ENCODE measurements at regions not wholly inside any gene's neighbourhood (a gene's known extent, or its start where the extent isn't known, plus 50 kb on each side); places are given as distances from the start of the nearest gene placed in this dataset.

DNA sequence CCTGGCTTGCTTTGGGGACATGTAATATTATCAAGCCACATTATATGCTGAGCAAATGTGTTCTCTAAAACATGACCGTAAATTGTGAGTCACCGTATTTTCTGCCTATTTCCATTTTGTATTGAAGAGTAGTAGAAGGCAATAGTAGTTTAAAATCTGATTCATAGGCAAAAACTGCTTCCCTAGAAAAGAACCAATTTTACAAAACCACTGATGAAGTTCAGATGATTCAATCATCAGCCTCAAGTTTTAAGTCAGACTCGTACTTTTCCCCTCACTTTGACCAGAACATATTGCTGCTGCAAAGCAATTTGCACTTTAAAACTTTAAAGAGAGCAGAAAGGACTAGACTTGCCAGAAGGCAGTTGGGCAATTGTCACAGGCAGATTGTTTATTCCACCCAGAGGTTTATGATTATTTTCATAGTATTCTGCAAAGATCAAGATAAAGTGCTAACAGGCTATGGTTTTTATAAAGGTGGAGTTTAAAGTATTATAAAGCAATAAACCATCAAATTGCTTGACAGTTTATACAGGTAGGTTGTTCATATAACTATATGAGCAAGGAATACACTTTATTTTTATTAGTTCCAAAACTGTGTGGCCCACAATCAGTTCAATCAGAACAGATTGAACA is 168.2 kb downstream of the ETV1 start:
- Mint-ChIP-seq H3K27ac (no peak overlapping the region), H3K4me3 (ENCODE audit: low read depth) (no peak overlapping the region), H3K36me3 (ENCODE audit: low read depth) (no peaks in the 10 kb centered on the region), H3K4me1 (ENCODE audit: low read depth) (no peaks in the 10 kb centered on the region), H3K9me3 (peaks cover 26% of the 10 kb centered on the region), H3K27me3 (ENCODE audit: low read depth) (no peaks in the 10 kb centered on the region)
- no peak for DNase-seq (ENCODE audit: low spot score)
- intact Hi-C loops (cut with micrococcal nuclease), result no loop called here

DNA sequence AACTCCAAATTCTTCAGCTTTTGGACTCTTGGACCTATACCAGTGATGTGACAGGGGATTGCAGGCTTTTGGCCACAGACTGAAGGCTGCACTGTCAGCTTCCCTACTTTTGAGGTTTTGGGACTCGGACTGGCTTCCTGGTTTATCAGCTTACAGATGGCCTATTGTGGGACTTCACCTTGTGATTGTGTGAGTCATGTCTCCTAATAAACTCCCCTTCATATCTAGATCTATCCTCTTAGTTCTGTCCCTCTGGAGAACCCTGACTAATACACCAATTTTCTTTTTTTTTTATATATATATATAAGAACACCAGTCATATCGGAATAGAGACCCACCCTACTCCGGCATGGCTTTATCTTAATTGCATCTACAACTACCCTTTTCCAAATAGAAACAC is 166.8 kb downstream of the ETV1 start:
- H3K4me1 Mint-ChIP-seq (ENCODE audit: low read depth), result no peaks in the 10 kb centered on the region
- H3K27ac Mint-ChIP-seq, result no peak overlapping the region
- no peaks in the 10 kb centered on the region for H3K36me3 Mint-ChIP-seq (ENCODE audit: low read depth)
- intact Hi-C loops (cut with micrococcal nuclease), result no loop called here
- peaks cover 23% of the 10 kb centered on the region for H3K9me3 Mint-ChIP-seq
- no peak for DNase-seq (ENCODE audit: low spot score)
- H3K27me3 Mint-ChIP-seq (ENCODE audit: low read depth), result no peaks in the 10 kb centered on the region
- H3K4me3 Mint-ChIP-seq (ENCODE audit: low read depth), result no peak overlapping the region

DNA sequence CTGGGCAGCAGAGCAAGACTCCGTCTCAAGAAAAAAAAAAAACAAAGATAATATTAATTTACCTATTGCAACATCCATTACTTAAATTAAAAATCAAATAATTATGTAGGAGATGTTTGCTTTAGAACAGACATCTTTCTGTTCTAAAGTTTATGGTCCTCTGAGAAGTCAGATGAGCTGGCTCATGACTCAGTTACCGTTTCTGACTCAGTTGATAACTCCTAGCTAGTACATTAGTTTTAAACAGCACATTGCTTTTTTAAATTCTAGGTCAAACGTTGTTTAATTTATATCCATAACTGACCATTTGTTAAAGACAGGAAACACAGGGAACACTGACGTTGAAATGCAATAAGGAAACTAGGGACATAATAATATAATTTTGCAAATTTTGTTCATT is 162.7 kb downstream of the ETV1 start:
- H3K4me1 Mint-ChIP-seq (ENCODE audit: low read depth), result no peaks in the 10 kb centered on the region
- no peaks in the 10 kb centered on the region for H3K27me3 Mint-ChIP-seq (ENCODE audit: low read depth)
- H3K27ac Mint-ChIP-seq, result no peak overlapping the region
- H3K4me3 Mint-ChIP-seq (ENCODE audit: low read depth), result no peak overlapping the region
- DNase-seq (ENCODE audit: low spot score), result no peak
- peaks cover 18% of the 10 kb centered on the region for H3K9me3 Mint-ChIP-seq
- intact Hi-C loops (cut with micrococcal nuclease), result no loop called here
- no peaks in the 10 kb centered on the region for H3K36me3 Mint-ChIP-seq (ENCODE audit: low read depth)

DNA sequence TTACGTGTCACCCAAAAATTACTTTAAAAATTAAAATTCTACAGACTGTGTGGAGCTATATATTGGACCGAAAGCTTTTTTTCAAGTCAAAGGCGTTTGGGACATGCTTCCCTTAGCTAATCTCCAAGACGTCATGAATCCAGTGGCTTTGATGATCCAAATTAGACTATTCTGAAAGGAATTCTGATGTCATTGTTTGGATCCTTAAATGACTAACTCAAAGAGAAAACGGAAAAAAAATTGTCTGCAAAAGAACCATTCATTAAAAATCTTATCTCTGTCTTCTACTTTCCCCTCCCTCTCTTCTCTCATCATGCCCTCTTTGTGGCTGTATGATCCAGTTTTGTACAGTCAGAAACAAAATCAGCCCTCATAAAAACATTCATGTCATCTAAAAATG is 161.8 kb downstream of the ETV1 start:
- no peak overlapping the region for H3K4me3 Mint-ChIP-seq (ENCODE audit: low read depth)
- H3K27ac Mint-ChIP-seq, result no peak overlapping the region
- peaks cover 18% of the 10 kb centered on the region for H3K9me3 Mint-ChIP-seq
- H3K27me3 Mint-ChIP-seq (ENCODE audit: low read depth), result no peaks in the 10 kb centered on the region
- no peaks in the 10 kb centered on the region for H3K4me1 Mint-ChIP-seq (ENCODE audit: low read depth)
- no peaks in the 10 kb centered on the region for H3K36me3 Mint-ChIP-seq (ENCODE audit: low read depth)
- no peak for DNase-seq (ENCODE audit: low spot score)
- intact Hi-C loops (cut with micrococcal nuclease), result no loop called here

DNA sequence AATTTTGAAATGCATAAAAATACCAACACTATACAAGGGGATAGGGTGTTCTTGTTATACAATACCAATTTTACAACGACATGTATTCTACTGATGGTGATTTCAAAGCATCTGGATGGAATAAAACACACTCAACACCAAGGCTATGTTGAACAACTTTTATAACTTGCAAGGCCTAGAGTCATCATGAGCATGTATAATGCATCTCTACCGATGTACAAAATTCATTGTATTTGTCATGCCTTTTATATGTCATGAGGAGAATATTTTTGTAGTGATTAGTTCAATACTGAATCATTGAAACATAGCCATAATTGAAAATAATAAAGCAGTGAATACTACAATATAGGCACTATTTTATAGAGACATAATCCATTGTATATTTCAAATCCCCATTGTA is 160.2 kb downstream of the ETV1 start:
- Mint-ChIP-seq H3K4me3 (ENCODE audit: low read depth) (no peak overlapping the region), H3K36me3 (ENCODE audit: low read depth) (no peaks in the 10 kb centered on the region), H3K9me3 (peaks cover 11% of the 10 kb centered on the region), H3K27me3 (ENCODE audit: low read depth) (no peaks in the 10 kb centered on the region), H3K27ac (no peak overlapping the region), H3K4me1 (ENCODE audit: low read depth) (no peaks in the 10 kb centered on the region)
- DNase-seq (ENCODE audit: low spot score), result no peak
- intact Hi-C loops (cut with micrococcal nuclease), result no loop called here

DNA sequence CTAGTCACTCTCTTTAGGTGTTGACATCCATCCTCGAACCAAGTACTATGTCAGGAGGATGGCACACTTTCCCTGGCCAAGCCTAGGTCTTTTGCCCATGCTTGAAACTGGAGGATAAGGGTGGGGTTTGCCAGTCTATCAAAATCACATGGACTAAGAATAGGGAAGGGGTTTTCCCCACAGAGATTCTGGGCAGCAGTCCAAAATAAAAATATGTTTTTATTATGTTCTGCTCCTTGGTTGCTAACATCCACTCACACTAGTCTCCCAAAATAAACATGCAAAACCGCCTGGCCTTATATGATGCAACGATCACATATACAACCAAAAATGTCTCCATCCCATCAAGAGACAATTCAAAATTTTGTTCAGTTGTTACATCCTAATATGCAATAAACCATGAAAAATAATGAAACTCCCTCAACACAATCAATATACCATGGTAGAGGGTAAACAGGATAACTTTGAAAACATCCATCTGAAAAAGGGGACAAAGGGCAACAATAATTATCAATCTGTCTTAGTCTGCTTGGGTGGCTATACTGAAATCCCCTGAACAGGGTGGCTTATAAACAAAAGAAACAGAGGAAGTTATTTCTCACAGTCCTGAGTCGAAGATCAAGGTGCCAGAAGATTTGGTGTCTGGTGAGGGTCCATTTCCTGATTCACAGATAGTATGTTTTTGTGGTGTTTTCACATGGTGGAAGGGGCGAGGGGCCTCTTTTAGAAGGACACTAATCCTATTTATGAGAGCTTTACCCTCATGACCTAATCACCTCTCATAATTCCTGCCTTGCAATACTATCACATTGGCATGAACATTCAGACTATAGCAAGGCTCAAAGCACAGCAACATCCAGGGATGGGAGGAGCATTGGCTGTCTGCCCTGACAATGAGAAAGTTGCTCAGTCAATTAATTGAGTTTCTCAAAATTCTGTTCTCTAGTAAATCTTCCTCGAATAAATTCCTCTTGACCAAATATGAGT is 159.3 kb downstream of the ETV1 start:
- Mint-ChIP-seq H3K4me3 (ENCODE audit: low read depth) (no peak overlapping the region), H3K4me1 (ENCODE audit: low read depth) (no peaks in the 10 kb centered on the region), H3K36me3 (ENCODE audit: low read depth) (no peaks in the 10 kb centered on the region), H3K27ac (no peak overlapping the region), H3K9me3 (peaks cover under 1% of the 10 kb centered on the region), H3K27me3 (ENCODE audit: low read depth) (no peaks in the 10 kb centered on the region)
- intact Hi-C loops (cut with micrococcal nuclease), result no loop called here
- DNase-seq (ENCODE audit: low spot score), result no peak

DNA sequence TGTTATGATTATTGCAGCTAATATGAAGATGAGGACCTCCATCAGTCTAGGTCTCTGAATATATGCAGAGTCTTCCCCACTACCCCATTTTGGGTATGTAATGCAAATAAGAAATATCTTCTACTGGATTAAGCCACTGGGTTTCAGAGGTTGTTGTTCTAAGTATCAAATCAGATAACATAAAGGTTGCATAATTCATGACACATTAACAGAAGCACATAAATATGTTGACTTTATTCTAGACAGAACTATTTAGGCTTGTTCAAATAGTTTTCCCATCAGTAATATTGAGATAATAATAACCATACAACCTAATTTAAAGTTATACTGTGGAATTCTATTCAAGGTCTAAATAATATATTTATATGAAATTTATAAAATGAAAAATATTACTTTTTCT is 157.1 kb downstream of the ETV1 start:
- DNase-seq (ENCODE audit: low spot score), result no peak
- Mint-ChIP-seq H3K4me1 (ENCODE audit: low read depth) (no peaks in the 10 kb centered on the region), H3K27me3 (ENCODE audit: low read depth) (no peaks in the 10 kb centered on the region), H3K9me3 (no peaks in the 10 kb centered on the region), H3K36me3 (ENCODE audit: low read depth) (no peaks in the 10 kb centered on the region), H3K4me3 (ENCODE audit: low read depth) (no peak overlapping the region), H3K27ac (no peak overlapping the region)
- intact Hi-C loops (cut with micrococcal nuclease), result no loop called here

DNA sequence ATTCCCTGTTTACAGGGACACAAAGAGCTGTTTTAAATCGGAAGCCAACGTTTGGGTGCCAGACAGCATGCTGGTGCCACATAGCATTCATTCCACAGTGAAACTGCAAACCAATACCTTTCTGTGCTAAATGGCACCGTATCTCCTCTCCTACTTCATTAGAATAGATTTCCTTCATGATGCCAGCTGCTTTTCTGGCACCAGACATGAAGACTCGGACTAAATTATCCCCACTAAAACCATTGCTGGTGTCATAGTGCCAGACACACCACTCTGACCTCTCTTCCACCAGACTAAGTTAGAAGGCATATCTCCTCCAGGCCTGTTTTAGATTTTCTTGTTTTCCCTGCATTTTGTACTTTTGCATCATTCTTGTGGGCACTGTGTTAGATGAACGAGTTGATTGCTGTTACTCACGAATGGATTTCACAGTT is 155.1 kb downstream of the ETV1 start:
- no peaks in the 10 kb centered on the region for H3K9me3 Mint-ChIP-seq
- no peaks in the 10 kb centered on the region for H3K4me1 Mint-ChIP-seq (ENCODE audit: low read depth)
- H3K27me3 Mint-ChIP-seq (ENCODE audit: low read depth), result no peaks in the 10 kb centered on the region
- intact Hi-C loops (cut with micrococcal nuclease), result no loop called here
- H3K4me3 Mint-ChIP-seq (ENCODE audit: low read depth), result no peak overlapping the region
- DNase-seq (ENCODE audit: low spot score), result no peak
- H3K27ac Mint-ChIP-seq, result no peak overlapping the region
- H3K36me3 Mint-ChIP-seq (ENCODE audit: low read depth), result no peaks in the 10 kb centered on the region

DNA sequence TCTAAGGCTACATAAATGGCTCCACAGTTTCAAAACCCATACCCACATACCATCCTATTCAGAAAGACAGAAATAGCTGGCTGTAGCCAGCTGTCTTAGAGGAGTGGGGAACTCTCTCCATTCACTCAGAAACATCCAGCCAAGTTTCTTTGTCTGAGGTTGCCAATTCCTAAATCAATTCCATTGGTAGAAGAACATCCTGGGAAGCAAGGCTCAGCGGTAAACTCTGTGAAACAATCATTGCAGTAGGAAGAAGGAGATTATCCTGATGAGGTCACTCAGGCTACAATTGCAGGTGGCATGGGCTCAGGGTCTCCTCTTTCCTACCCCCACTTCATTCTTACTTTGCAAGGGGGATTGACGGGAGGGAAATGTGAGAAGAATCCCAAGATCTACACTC is 154.0 kb downstream of the ETV1 start:
- intact Hi-C loops (cut with micrococcal nuclease), result no loop called here
- H3K36me3 Mint-ChIP-seq (ENCODE audit: low read depth), result no peaks in the 10 kb centered on the region
- H3K9me3 Mint-ChIP-seq, result no peaks in the 10 kb centered on the region
- no peak for DNase-seq (ENCODE audit: low spot score)
- no peaks in the 10 kb centered on the region for H3K4me1 Mint-ChIP-seq (ENCODE audit: low read depth)
- no peak overlapping the region for H3K4me3 Mint-ChIP-seq (ENCODE audit: low read depth)
- no peak overlapping the region for H3K27ac Mint-ChIP-seq
- no peaks in the 10 kb centered on the region for H3K27me3 Mint-ChIP-seq (ENCODE audit: low read depth)

DNA sequence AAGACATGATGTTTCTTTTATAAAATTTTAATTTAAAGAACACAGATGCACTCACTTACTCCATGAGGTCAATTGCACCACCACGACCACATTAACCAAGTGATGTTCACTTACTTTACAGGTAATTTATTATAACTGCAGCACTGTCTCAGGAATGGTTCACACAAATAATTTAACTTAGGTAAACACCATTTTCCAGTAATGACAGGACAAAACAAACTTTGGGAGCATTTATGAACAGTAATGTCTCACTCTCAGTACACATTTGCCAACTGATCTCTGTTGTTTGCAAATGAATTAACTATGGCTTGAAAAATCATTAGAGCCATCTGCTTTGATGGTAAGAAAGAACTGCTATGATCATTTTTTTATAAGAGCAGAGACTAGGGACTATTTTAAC is 150.4 kb downstream of the ETV1 start:
- no peak for DNase-seq (ENCODE audit: low spot score)
- Mint-ChIP-seq H3K27me3 (ENCODE audit: low read depth) (no peaks in the 10 kb centered on the region), H3K36me3 (ENCODE audit: low read depth) (no peaks in the 10 kb centered on the region), H3K4me3 (ENCODE audit: low read depth) (no peak overlapping the region), H3K9me3 (no peaks in the 10 kb centered on the region), H3K4me1 (ENCODE audit: low read depth) (no peaks in the 10 kb centered on the region), H3K27ac (no peak overlapping the region)
- intact Hi-C loops (cut with micrococcal nuclease), result no loop called here

Data from activated T-helper 2 cell treated with anti-CD3 and anti-CD28 coated beads, Interferon-gamma antibody, Interleukin-2, Interleukin-4, amounts not matched to agents 10 μg/mL and 5 μg/mL and 100 μg/mL, durations not matched to agents 14 hours and 24 hours and 36 hours (primary cell).